Prostate gland (tissue), 2 donors: ENCODE measurements at regions not wholly inside any gene's neighbourhood (a gene's known extent, or its start where the extent isn't known, plus 50 kb on each side); places are given as distances from the start of the nearest gene placed in this dataset.

Source experiments
- CTCF ChIP-seq, 4 experiments: fragments of 200-600 bp in 2 of 4; fragments of 450-650 bp in 2 of 4; sonication (generic) in 2 of 4; IDR thresholded peaks; 1 replicate in 3 of 4; 2 replicates in 1 of 4; pipeline ENCODE4 v1.5.1; 2016 to 2019; ENCODE audit warnings: antibody characterized with exemption in 4 of 4, mild to moderate bottlenecking in 2 of 4, moderate library complexity in 2 of 4
- POLR2AphosphoS5 ChIP-seq: sonication (generic); formaldehyde crosslinking; IDR thresholded peaks from one replicate; pipeline ENCODE4 v1.6.1; 2017; ENCODE audit warnings: antibody characterized with exemption

DNA sequence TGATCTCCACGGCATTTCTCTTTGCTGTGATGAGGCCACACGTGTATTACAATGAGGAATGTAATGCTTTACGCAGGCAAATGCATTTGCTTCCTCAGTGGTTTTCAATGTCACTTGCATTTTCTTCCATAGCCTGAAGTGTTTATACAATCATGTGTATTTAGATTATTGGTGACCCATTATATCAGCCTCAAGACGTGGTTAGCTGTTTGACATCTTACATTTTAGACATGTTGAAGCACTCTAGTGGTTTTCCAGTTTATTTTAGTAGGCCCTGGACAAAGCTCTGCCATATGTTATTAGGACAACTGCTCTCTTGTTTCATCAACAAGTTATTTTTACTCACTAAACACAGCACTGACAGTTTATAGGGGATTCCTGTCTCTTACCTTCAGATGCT lies 200.4 kb downstream of the UTRN start:
- TF ChIP-seq CTCF (IDR thresholded peaks at IDR 0.05) (no peak), POLR2AphosphoS5 (no peak)
